Frontal cortex (tissue), 3 donors: ENCODE measurements at regions not wholly inside any gene's neighbourhood (a gene's known extent, or its start where the extent isn't known, plus 50 kb on each side); places are given as distances from the start of the nearest gene placed in this dataset.
"Not testable (repeated sequence)": the region's sequence is repeated elsewhere in the genome, so short reads cannot be mapped to it uniquely, and the experiment has no call there.

Experiments
- DNase-seq, 2 donors: peaks; one replicate each; pipeline ENCODE4 v3.0.0; 2012; ENCODE audit warnings: low spot score in 2 of 2
- FAIRE-seq: peaks from 2 replicates; lab custom pipeline; 2012; peaks lifted over from hg19 to GRCh38; lab: Jason Lieb, UNC
- donor health status: control.
- donor health status: control.
- donor health status: control.

- no peak for FAIRE-seq
- no peak for DNase-seq
Observed at GRCh38 chr12:47610686-47611252, 95.1 kb downstream of the RPAP3 start.

GRCh38 chr12:47609806-47610205 lies 96.0 kb downstream of the RPAP3 start:
- FAIRE-seq (no peak), DNase-seq (no peak)

- not testable (repeated sequence) for FAIRE-seq
Observed at GRCh38 chr12:47608671-47609070, 97.2 kb downstream of the RPAP3 start.

GRCh38 chr12:47604221-47604873 lies 101.5 kb downstream of the RPAP3 start:
- FAIRE-seq (no peak), DNase-seq (no peak)

More at GRCh38 chr12:47608671-47609070, 97.2 kb downstream of the RPAP3 start:
- not testable (repeated sequence) for DNase-seq

GRCh38 chr12:47602949-47603558 lies 102.8 kb downstream of the RPAP3 start:
- DNase-seq (no peak), FAIRE-seq (no peak)

GRCh38 chr12:47602325-47602724 lies 103.5 kb downstream of the RPAP3 start:
- DNase-seq (no peak), FAIRE-seq (no peak)

- FAIRE-seq (no peak), DNase-seq (no peak)
Observed at GRCh38 chr12:47601071-47601470, 104.8 kb downstream of the RPAP3 start.

GRCh38 chr12:47591795-47592194 lies 114.0 kb downstream of the RPAP3 start:
- no peak for DNase-seq

GRCh38 chr12:47591361-47591791 lies 114.5 kb downstream of the RPAP3 start:
- no peak for FAIRE-seq
- no peak for DNase-seq

More at GRCh38 chr12:47591795-47592194, 114.0 kb downstream of the RPAP3 start:
- no peak for FAIRE-seq

GRCh38 chr12:47590771-47591360 lies 115.0 kb downstream of the RPAP3 start:
- FAIRE-seq (no peak), DNase-seq (no peak)

GRCh38 chr12:47586952-47587669 lies 118.7 kb downstream of the RPAP3 start:
- FAIRE-seq (no peak), DNase-seq (no peak)

- no peak for FAIRE-seq
- DNase-seq: no peak
Observed at GRCh38 chr12:47585507-47585906, 120.3 kb downstream of the RPAP3 start.

GRCh38 chr12:47578836-47579235 lies 127.0 kb downstream of the RPAP3 start:
- FAIRE-seq (no peak), DNase-seq (no peak)

GRCh38 chr12:47577206-47577989 lies 128.4 kb downstream of the RPAP3 start:
- DNase-seq: no peak
- FAIRE-seq: no peak

GRCh38 chr12:47576289-47576945 lies 129.4 kb downstream of the RPAP3 start:
- FAIRE-seq (no peak), DNase-seq (peak in 1 of 2 donors; percentile 21)

GRCh38 chr12:47574252-47575021 lies 131.4 kb downstream of the RPAP3 start:
- no peak for FAIRE-seq
- DNase-seq: no peak

- no peak for DNase-seq
- no peak for FAIRE-seq
Observed at GRCh38 chr12:47573146-47573659, 132.6 kb downstream of the RPAP3 start.

GRCh38 chr12:47570151-47570550 lies 135.7 kb downstream of the RPAP3 start:
- no peak for FAIRE-seq

More at GRCh38 chr12:47570151-47570550, 135.7 kb downstream of the RPAP3 start:
- no peak for DNase-seq
